ENCODE measurements at regions not wholly inside any gene's neighbourhood (a gene's known extent, or its start where the extent isn't known, plus 50 kb on each side); places are given as distances from the start of the nearest gene placed in this dataset.
"Not testable (repeated sequence)": the region's sequence is repeated elsewhere in the genome, so short reads cannot be mapped to it uniquely, and the experiment has no call there.

GRCh38 chr1:234901491-234902049 is 227.1 kb downstream of the TOMM20 start:
- no peak for DNase-seq (ENCODE audit: low read depth in 2 of 2)

GRCh38 chr1:234900595-234900994 is 228.0 kb downstream of the TOMM20 start:
- no peak for DNase-seq (ENCODE audit: low read depth in 2 of 2)

- DNase-seq (ENCODE audit: low read depth in 2 of 2) = no peak
Observed at GRCh38 chr1:234899730-234900072, 228.9 kb downstream of the TOMM20 start.

- no peak for DNase-seq (ENCODE audit: low read depth in 2 of 2)
Observed at GRCh38 chr1:234899041-234899729, 229.5 kb downstream of the TOMM20 start.

- DNase-seq (ENCODE audit: low read depth in 2 of 2) = no peak
Observed at GRCh38 chr1:234898455-234899033, 230.1 kb downstream of the TOMM20 start.

GRCh38 chr1:234897754-234898454 is 230.7 kb downstream of the TOMM20 start:
- no peak for DNase-seq (ENCODE audit: low read depth in 2 of 2)

GRCh38 chr1:234897390-234897749 is 231.3 kb downstream of the TOMM20 start:
- no peak for DNase-seq (ENCODE audit: low read depth in 2 of 2)

- no peak for DNase-seq (ENCODE audit: low read depth in 2 of 2)
Observed at GRCh38 chr1:234896477-234897389, 231.9 kb downstream of the TOMM20 start.

- peak in 1 of 2 donors; percentile 7 for DNase-seq (ENCODE audit: low read depth in 2 of 2)
Observed at GRCh38 chr1:234893725-234894630, 234.7 kb downstream of the TOMM20 start.

- DNase-seq (ENCODE audit: low read depth in 2 of 2) = no peak
Observed at GRCh38 chr1:234893359-234893724, 235.3 kb downstream of the TOMM20 start.

- DNase-seq (ENCODE audit: low read depth in 2 of 2) = no peak
Observed at GRCh38 chr1:234892642-234893041, 236.0 kb downstream of the TOMM20 start.

- DNase-seq (ENCODE audit: low read depth in 2 of 2) = no peak
Observed at GRCh38 chr1:234891427-234891826, 237.2 kb downstream of the TOMM20 start.

- DNase-seq (ENCODE audit: low read depth in 2 of 2) = no peak
Observed at GRCh38 chr1:234889643-234890042, 239.0 kb downstream of the TOMM20 start.

GRCh38 chr1:234888247-234888646 is 240.4 kb downstream of the TOMM20 start:
- DNase-seq (ENCODE audit: low read depth in 2 of 2) = not testable (repeated sequence)

- DNase-seq (ENCODE audit: low read depth in 2 of 2) = no peak
Observed at GRCh38 chr1:234887016-234887900, 241.4 kb downstream of the TOMM20 start.

- DNase-seq (ENCODE audit: low read depth in 2 of 2) = no peak
Observed at GRCh38 chr1:234886081-234886984, 242.3 kb downstream of the TOMM20 start.

- DNase-seq (ENCODE audit: low read depth in 2 of 2) = no peak
Observed at GRCh38 chr1:234885601-234886000, 243.0 kb downstream of the TOMM20 start.

- DNase-seq (ENCODE audit: low read depth in 2 of 2) = no peak
Observed at GRCh38 chr1:234884701-234885100, 243.9 kb downstream of the TOMM20 start.

GRCh38 chr1:234884006-234884405 is 244.6 kb downstream of the TOMM20 start:
- no peak for DNase-seq (ENCODE audit: low read depth in 2 of 2)

Data from activated CD8-positive, alpha-beta memory T cell treated with anti-CD3 and anti-CD28 coated beads for 4 hours (primary cell).